ENCODE measurements at regions not wholly inside any gene's neighbourhood (a gene's known extent, or its start where the extent isn't known, plus 50 kb on each side); places are given as distances from the start of the nearest gene placed in this dataset.

- intact Hi-C loops (cut with micrococcal nuclease) = no loop called here
- peaks cover 0 to 10% (median 3%) of the 10 kb centered on the region in 8 donors for H3K9me3 Mint-ChIP-seq
- H3K27me3 Mint-ChIP-seq = no peaks in the 10 kb centered on the region
- no peaks in the 10 kb centered on the region for H3K36me3 Mint-ChIP-seq
- no peak overlapping the region for H3K4me3 ChIP-seq (ENCODE audit: low read length in 2 of 2)
- no peak overlapping the region for H3K27ac Mint-ChIP-seq
- no peak overlapping the region for H3K4me3 Mint-ChIP-seq
- H3K4me1 Mint-ChIP-seq = no peaks in the 10 kb centered on the region
- no peaks in the 10 kb centered on the region for H3K36me3 ChIP-seq (ENCODE audit: insufficient read depth, low read length)
- DNase-seq = no peak
- no peaks in the 10 kb centered on the region for H3K27me3 ChIP-seq (ENCODE audit: insufficient read depth, low read length)
- H3K27ac ChIP-seq (ENCODE audit: low read depth, low read length) = no peak overlapping the region
- ChIA-PET POLR2A (ENCODE audit: partially characterized antibody) (no interaction called here), CTCF (ENCODE audit: partially characterized antibody) (no interaction called here)
- H3K9me3 ChIP-seq (ENCODE audit: control insufficient read depth in 1 of 2, low read length in 2 of 2) = no peaks in the 10 kb centered on the region
- H3K4me1 ChIP-seq (ENCODE audit: insufficient read depth, low read length) = no peaks in the 10 kb centered on the region
These were observed 412.8 kb downstream of the SLITRK6 start for GRCh38 chr13:85386424-85386823.

- Mint-ChIP-seq H3K27ac (no peak overlapping the region), H3K4me3 (no peak overlapping the region), H3K36me3 (no peaks in the 10 kb centered on the region), H3K4me1 (peaks cover 6 to 18% (median 8%) of the 10 kb centered on the region in 4 donors), H3K27me3 (no peaks in the 10 kb centered on the region), H3K9me3 (peaks cover 0 to 7% (median 2%) of the 10 kb centered on the region in 8 donors)
- no peaks in the 10 kb centered on the region for H3K4me1 ChIP-seq (ENCODE audit: insufficient read depth, low read length)
- H3K36me3 ChIP-seq (ENCODE audit: insufficient read depth, low read length) = no peaks in the 10 kb centered on the region
- POLR2A ChIA-PET (ENCODE audit: partially characterized antibody) = no interaction called here
- H3K4me3 ChIP-seq (ENCODE audit: low read length in 2 of 2) = no peak overlapping the region
- DNase-seq = no peak
- CTCF ChIA-PET (ENCODE audit: partially characterized antibody) = no interaction called here
- intact Hi-C loops (cut with micrococcal nuclease) = no loop called here
- H3K27ac ChIP-seq (ENCODE audit: low read depth, low read length) = no peak overlapping the region
- no peaks in the 10 kb centered on the region for H3K27me3 ChIP-seq (ENCODE audit: insufficient read depth, low read length)
- H3K9me3 ChIP-seq (ENCODE audit: control insufficient read depth in 1 of 2, low read length in 2 of 2) = no peaks in the 10 kb centered on the region
These were observed 415.9 kb downstream of the SLITRK6 start for GRCh38 chr13:85383291-85383690.

GRCh38 chr13:85381082-85381481 lies 418.1 kb downstream of the SLITRK6 start:
- Mint-ChIP-seq H3K9me3 (peaks cover 0 to 5% (median under 1%) of the 10 kb centered on the region in 8 donors), H3K27ac (no peak overlapping the region), H3K27me3 (no peaks in the 10 kb centered on the region), H3K4me3 (no peak overlapping the region), H3K4me1 (peaks cover 6 to 18% (median 8%) of the 10 kb centered on the region in 4 donors), H3K36me3 (no peaks in the 10 kb centered on the region)
- Histone ChIP-seq H3K4me3 (ENCODE audit: low read length in 2 of 2) (no peak overlapping the region), H3K36me3 (ENCODE audit: insufficient read depth, low read length) (no peaks in the 10 kb centered on the region), H3K4me1 (ENCODE audit: insufficient read depth, low read length) (no peaks in the 10 kb centered on the region), H3K9me3 (ENCODE audit: control insufficient read depth in 1 of 2, low read length in 2 of 2) (no peaks in the 10 kb centered on the region), H3K27me3 (ENCODE audit: insufficient read depth, low read length) (no peaks in the 10 kb centered on the region), H3K27ac (ENCODE audit: low read depth, low read length) (no peak overlapping the region)
- no peak for DNase-seq
- CTCF ChIA-PET (ENCODE audit: partially characterized antibody) = no interaction called here
- POLR2A ChIA-PET (ENCODE audit: partially characterized antibody) = no interaction called here
- intact Hi-C loops (cut with micrococcal nuclease) = no loop called here

GRCh38 chr13:85379991-85380390 lies 419.2 kb downstream of the SLITRK6 start:
- H3K9me3 ChIP-seq (ENCODE audit: control insufficient read depth in 1 of 2, low read length in 2 of 2) = no peaks in the 10 kb centered on the region
- H3K36me3 ChIP-seq (ENCODE audit: insufficient read depth, low read length) = no peaks in the 10 kb centered on the region
- H3K4me1 ChIP-seq (ENCODE audit: insufficient read depth, low read length) = no peaks in the 10 kb centered on the region
- no peak for DNase-seq
- H3K9me3 Mint-ChIP-seq = peaks cover 0 to 6% (median under 1%) of the 10 kb centered on the region in 8 donors
- no peaks in the 10 kb centered on the region for H3K36me3 Mint-ChIP-seq
- H3K27ac ChIP-seq (ENCODE audit: low read depth, low read length) = no peak overlapping the region
- H3K27me3 Mint-ChIP-seq = no peaks in the 10 kb centered on the region
- ChIA-PET CTCF (ENCODE audit: partially characterized antibody) (no interaction called here), POLR2A (ENCODE audit: partially characterized antibody) (no interaction called here)
- H3K4me1 Mint-ChIP-seq = peaks cover 6 to 18% (median 8%) of the 10 kb centered on the region in 4 donors
- intact Hi-C loops (cut with micrococcal nuclease) = no loop called here
- H3K4me3 ChIP-seq (ENCODE audit: low read length in 2 of 2) = no peak overlapping the region
- no peaks in the 10 kb centered on the region for H3K27me3 ChIP-seq (ENCODE audit: insufficient read depth, low read length)
- no peak overlapping the region for H3K27ac Mint-ChIP-seq
- H3K4me3 Mint-ChIP-seq = peak overlapping the region in 4 of 8 donors; percentile 59 to 81 (median 70)

GRCh38 chr13:85379433-85379832 lies 419.8 kb downstream of the SLITRK6 start:
- intact Hi-C loops (cut with micrococcal nuclease) = no loop called here
- H3K4me3 ChIP-seq (ENCODE audit: low read length in 2 of 2) = no peak overlapping the region
- ChIA-PET POLR2A (ENCODE audit: partially characterized antibody) (no interaction called here), CTCF (ENCODE audit: partially characterized antibody) (no interaction called here)
- no peaks in the 10 kb centered on the region for H3K4me1 ChIP-seq (ENCODE audit: insufficient read depth, low read length)
- Mint-ChIP-seq H3K4me1 (peaks cover 6 to 18% (median 8%) of the 10 kb centered on the region in 4 donors), H3K9me3 (peaks cover 0 to 6% (median under 1%) of the 10 kb centered on the region in 8 donors), H3K36me3 (no peaks in the 10 kb centered on the region), H3K4me3 (peak overlapping the region in 7 of 8 donors; percentile 30 to 81 (median 67)), H3K27me3 (no peaks in the 10 kb centered on the region), H3K27ac (peak overlapping the region in 3 of 7 donors; percentile 10 to 67 (median 59))
- H3K9me3 ChIP-seq (ENCODE audit: control insufficient read depth in 1 of 2, low read length in 2 of 2) = no peaks in the 10 kb centered on the region
- H3K36me3 ChIP-seq (ENCODE audit: insufficient read depth, low read length) = no peaks in the 10 kb centered on the region
- H3K27me3 ChIP-seq (ENCODE audit: insufficient read depth, low read length) = no peaks in the 10 kb centered on the region
- DNase-seq = no peak
- H3K27ac ChIP-seq (ENCODE audit: low read depth, low read length) = no peak overlapping the region

- Histone ChIP-seq H3K27ac (ENCODE audit: low read depth, low read length) (no peak overlapping the region), H3K4me3 (ENCODE audit: low read length in 2 of 2) (no peak overlapping the region), H3K9me3 (ENCODE audit: control insufficient read depth in 1 of 2, low read length in 2 of 2) (no peaks in the 10 kb centered on the region), H3K27me3 (ENCODE audit: insufficient read depth, low read length) (no peaks in the 10 kb centered on the region), H3K36me3 (ENCODE audit: insufficient read depth, low read length) (no peaks in the 10 kb centered on the region), H3K4me1 (ENCODE audit: insufficient read depth, low read length) (no peaks in the 10 kb centered on the region)
- Mint-ChIP-seq H3K27ac (no peak overlapping the region), H3K4me1 (peaks cover 6 to 18% (median 8%) of the 10 kb centered on the region in 4 donors), H3K4me3 (no peak overlapping the region), H3K27me3 (no peaks in the 10 kb centered on the region), H3K36me3 (no peaks in the 10 kb centered on the region), H3K9me3 (peaks cover 0 to 6% (median 0%) of the 10 kb centered on the region in 8 donors)
- ChIA-PET POLR2A (ENCODE audit: partially characterized antibody) (no interaction called here), CTCF (ENCODE audit: partially characterized antibody) (no interaction called here)
- intact Hi-C loops (cut with micrococcal nuclease) = no loop called here
- DNase-seq = no peak
These were observed 421.4 kb downstream of the SLITRK6 start for GRCh38 chr13:85377783-85378182.

GRCh38 chr13:85373322-85373721 lies 425.9 kb downstream of the SLITRK6 start:
- H3K4me1 Mint-ChIP-seq = no peaks in the 10 kb centered on the region
- H3K27ac ChIP-seq (ENCODE audit: low read depth, low read length) = no peak overlapping the region

GRCh38 chr13:85371254-85371653 lies 428.0 kb downstream of the SLITRK6 start:
- no peak overlapping the region for H3K4me3 ChIP-seq (ENCODE audit: low read length in 2 of 2)
- DNase-seq = no peak
- peaks cover 0 to 3% (median 0%) of the 10 kb centered on the region in 8 donors for H3K9me3 Mint-ChIP-seq
- H3K27me3 ChIP-seq (ENCODE audit: insufficient read depth, low read length) = no peaks in the 10 kb centered on the region
- ChIA-PET CTCF (ENCODE audit: partially characterized antibody) (no interaction called here), POLR2A (ENCODE audit: partially characterized antibody) (no interaction called here)
- H3K9me3 ChIP-seq (ENCODE audit: control insufficient read depth in 1 of 2, low read length in 2 of 2) = no peaks in the 10 kb centered on the region
- no peak overlapping the region for H3K27ac ChIP-seq (ENCODE audit: low read depth, low read length)
- no peak overlapping the region for H3K27ac Mint-ChIP-seq
- H3K36me3 Mint-ChIP-seq = no peaks in the 10 kb centered on the region
- H3K36me3 ChIP-seq (ENCODE audit: insufficient read depth, low read length) = no peaks in the 10 kb centered on the region
- no peaks in the 10 kb centered on the region for H3K27me3 Mint-ChIP-seq
- H3K4me1 ChIP-seq (ENCODE audit: insufficient read depth, low read length) = no peaks in the 10 kb centered on the region
- H3K4me1 Mint-ChIP-seq = no peaks in the 10 kb centered on the region
- intact Hi-C loops (cut with micrococcal nuclease) = no loop called here
- no peak overlapping the region for H3K4me3 Mint-ChIP-seq

More at GRCh38 chr13:85373322-85373721, 425.9 kb downstream of the SLITRK6 start:
- Histone ChIP-seq H3K36me3 (ENCODE audit: insufficient read depth, low read length) (no peaks in the 10 kb centered on the region), H3K27me3 (ENCODE audit: insufficient read depth, low read length) (no peaks in the 10 kb centered on the region), H3K4me3 (ENCODE audit: low read length in 2 of 2) (no peak overlapping the region), H3K9me3 (ENCODE audit: control insufficient read depth in 1 of 2, low read length in 2 of 2) (no peaks in the 10 kb centered on the region), H3K4me1 (ENCODE audit: insufficient read depth, low read length) (no peaks in the 10 kb centered on the region)
- Mint-ChIP-seq H3K27me3 (no peaks in the 10 kb centered on the region), H3K9me3 (peaks cover 0 to 3% (median 0%) of the 10 kb centered on the region in 8 donors), H3K36me3 (no peaks in the 10 kb centered on the region), H3K4me3 (no peak overlapping the region), H3K27ac (no peak overlapping the region)
- DNase-seq = no peak
- CTCF ChIA-PET (ENCODE audit: partially characterized antibody) = no interaction called here
- intact Hi-C loops (cut with micrococcal nuclease) = no loop called here
- POLR2A ChIA-PET (ENCODE audit: partially characterized antibody) = no interaction called here
